HG03045 (cell line): ENCODE measurements at regions not wholly inside any gene's neighbourhood (a gene's known extent, or its start where the extent isn't known, plus 50 kb on each side); places are given as distances from the start of the nearest gene placed in this dataset.
"Not testable (repeated sequence)": the region's sequence is repeated elsewhere in the genome, so short reads cannot be mapped to it uniquely, and the experiment has no call there.

Experiments
- ATAC-seq: cut with Tn5 transposase; IDR thresholded peaks from one replicate; pipeline ENCODE4 v1.9.1; 2021; ENCODE audit warnings: mild to moderate bottlenecking, moderate library complexity; ENCODE audit not compliant: unreplicated experiment

- ATAC-seq = no peak
Measured at GRCh38 chr4:81375745-81376144, 96.0 kb downstream of the RASGEF1B start.

GRCh38 chr4:81369886-81370285 lies 101.8 kb downstream of the RASGEF1B start:
- no peak for ATAC-seq

- no peak for ATAC-seq
Measured at GRCh38 chr4:81366779-81367178, 104.9 kb downstream of the RASGEF1B start.

GRCh38 chr4:81360737-81361136 lies 111.0 kb downstream of the RASGEF1B start:
- ATAC-seq = no peak

GRCh38 chr4:81359207-81359606 lies 112.5 kb downstream of the RASGEF1B start:
- no peak for ATAC-seq

GRCh38 chr4:81358154-81358553 lies 113.6 kb downstream of the RASGEF1B start:
- ATAC-seq = no peak

- no peak for ATAC-seq
Measured at GRCh38 chr4:81356621-81357020, 115.1 kb downstream of the RASGEF1B start.

GRCh38 chr4:81355136-81355535 lies 116.6 kb downstream of the RASGEF1B start:
- no peak for ATAC-seq

- no peak for ATAC-seq
Measured at GRCh38 chr4:81353861-81354260, 117.8 kb downstream of the RASGEF1B start.

GRCh38 chr4:81352446-81352835 lies 119.3 kb downstream of the RASGEF1B start:
- no peak for ATAC-seq

GRCh38 chr4:81351654-81352445 lies 119.9 kb downstream of the RASGEF1B start:
- ATAC-seq = peak; percentile 83

GRCh38 chr4:81350040-81350439 lies 121.7 kb downstream of the RASGEF1B start:
- no peak for ATAC-seq

GRCh38 chr4:81348778-81349094 lies 123.0 kb downstream of the RASGEF1B start:
- no peak for ATAC-seq

- ATAC-seq = no peak
Measured at GRCh38 chr4:81348086-81348777, 123.5 kb downstream of the RASGEF1B start.

GRCh38 chr4:81346719-81347118 lies 125.0 kb downstream of the RASGEF1B start:
- ATAC-seq = no peak

GRCh38 chr4:81343536-81343935 lies 128.2 kb downstream of the RASGEF1B start:
- no peak for ATAC-seq

GRCh38 chr4:81343046-81343445 lies 128.0 kb upstream of the PRKG2 start:
- ATAC-seq = no peak

- no peak for ATAC-seq
Measured at GRCh38 chr4:81337211-81337610, 122.2 kb upstream of the PRKG2 start.

- ATAC-seq = no peak
Measured at GRCh38 chr4:81335122-81335912, 120.3 kb upstream of the PRKG2 start.

- no peak for ATAC-seq
Measured at GRCh38 chr4:81330018-81330417, 115.0 kb upstream of the PRKG2 start.

- no peak for ATAC-seq
Measured at GRCh38 chr4:81326581-81326980, 111.6 kb upstream of the PRKG2 start.

- ATAC-seq = not testable (repeated sequence)
Measured at GRCh38 chr4:81324594-81324993, 109.6 kb upstream of the PRKG2 start.
